SU-DHL-6 (cell line): ENCODE measurements at regions not wholly inside any gene's neighbourhood (a gene's known extent, or its start where the extent isn't known, plus 50 kb on each side); places are given as distances from the start of the nearest gene placed in this dataset.

Experiments used
- H2AFZ ChIP-seq: fragments of 200-600 bp; sonication (generic); 2 replicates; pipeline ENCODE4 v1.6.1; 2014; ENCODE audit warnings: low read depth, mild to moderate bottlenecking, moderate library complexity, mixed read lengths, antibody characterized with exemption, low read length; ENCODE audit not compliant: severe bottlenecking
- H3F3A ChIP-seq: fragments of 200-600 bp; shearing (Covaris generic); 2 replicates; pipeline ENCODE4 v1.6.0; 2016; ENCODE audit warnings: antibody characterized with exemption, mild to moderate bottlenecking; ENCODE audit not compliant: insufficient read depth
- H3K27ac ChIP-seq: fragments of 200-600 bp; sonication (generic); 2 replicates; pipeline ENCODE4 v1.5.1; 2016; ENCODE audit warnings: low read depth, mild to moderate bottlenecking, low read length, moderate library complexity, mixed read lengths
- H3K27me3 ChIP-seq: fragments of 200-600 bp; sonication (generic), shearing (Covaris generic); 2 replicates; pipeline ENCODE4 v1.6.0; 2014; ENCODE audit warnings: mild to moderate bottlenecking, low read length
- H3K36me3 ChIP-seq: fragments of 200-600 bp; sonication (generic); 2 replicates; pipeline ENCODE4 v1.6.1; 2014; ENCODE audit warnings: mild to moderate bottlenecking, low read length, mixed read lengths
- H3K4me2 ChIP-seq: fragments of 300-600, 200-600 bp; shearing (Covaris generic), sonication (generic); 2 replicates; pipeline ENCODE4 v1.6.0; 2014; ENCODE audit warnings: low read length, low read depth, mild to moderate bottlenecking; ENCODE audit not compliant: poor library complexity, severe bottlenecking
- H3K4me3 ChIP-seq: fragments of 200-600 bp; sonication (generic); 2 replicates; pipeline ENCODE4 v1.5.1; 2014; ENCODE audit warnings: antibody characterized with exemption, low read length, mild to moderate bottlenecking, mixed read lengths; ENCODE audit not compliant: insufficient read depth, poor library complexity, severe bottlenecking
- H3K79me2 ChIP-seq: fragments of 200-600 bp; sonication (generic); 2 replicates; pipeline ENCODE4 v1.6.1; 2014; ENCODE audit warnings: mild to moderate bottlenecking, low read length, moderate library complexity; ENCODE audit not compliant: insufficient read depth
- H3K9ac ChIP-seq: fragments of 200-600 bp; sonication (generic); 2 replicates; pipeline ENCODE4 v1.7.0; 2014; ENCODE audit warnings: mild to moderate bottlenecking, low read length
- H3K9me2 ChIP-seq: fragments of 200-600 bp; sonication (generic); replicated peaks from 2 replicates; pipeline ENCODE4 v1.6.1; 2014; ENCODE audit warnings: low read length; ENCODE audit not compliant: insufficient read depth
- H3K9me3 ChIP-seq: fragments of 200-600 bp; sonication (generic); 2 replicates; pipeline ENCODE4 v1.6.1; 2014; ENCODE audit warnings: low read length, mixed read lengths; ENCODE audit not compliant: insufficient read depth
- H4K20me1 ChIP-seq: fragments of 200-600 bp; sonication (generic); 2 replicates; pipeline ENCODE4 v1.6.1; 2014; ENCODE audit warnings: low read depth, mild to moderate bottlenecking, antibody characterized with exemption, low read length, moderate library complexity, mixed read lengths
- CTCF ChIP-seq: fragments of 200-600 bp; sonication (generic); IDR thresholded peaks from one replicate; pipeline ENCODE4 v1.5.1; 2017; ENCODE audit warnings: antibody characterized with exemption, mild to moderate bottlenecking, low read length, moderate library complexity; ENCODE audit not compliant: insufficient read depth, poor library complexity, severe bottlenecking
- EZH2phosphoT487 ChIP-seq: fragments of 200-600 bp; sonication (generic), shearing (Covaris generic); conservative IDR thresholded peaks from 2 replicates; pipeline ENCODE4 v1.6.1; 2018; ENCODE audit warnings: mild to moderate bottlenecking, antibody characterized with exemption, low read length, moderate library complexity, mixed read lengths

GRCh38 chr1:188350104-188350503 is 1521.4 kb downstream of the PLA2G4A start:
- no peaks in the 10 kb centered on the region for H4K20me1 ChIP-seq
- H3K9ac ChIP-seq = no peak overlapping the region
- no peaks in the 10 kb centered on the region for H3F3A ChIP-seq
- no peak overlapping the region for H2AFZ ChIP-seq
- no peaks in the 10 kb centered on the region for H3K79me2 ChIP-seq
- H3K4me3 ChIP-seq = no peak overlapping the region
- 0 out of 2 replicates have a peak, but pooled peaks cover 3% of the 10 kb centered on the region for H3K9me3 ChIP-seq
- no peak overlapping the region for H3K27ac ChIP-seq
- H3K4me2 ChIP-seq = no peak overlapping the region
- no peaks in the 10 kb centered on the region for H3K36me3 ChIP-seq
- TF ChIP-seq CTCF = no peak
- TF ChIP-seq EZH2phosphoT487 = no peak
- H3K27me3 ChIP-seq = no peaks in the 10 kb centered on the region
- H3K9me2 ChIP-seq = no peaks in the 10 kb centered on the region

GRCh38 chr1:188355082-188355481 is 1526.3 kb downstream of the PLA2G4A start:
- no peaks in the 10 kb centered on the region for H3K36me3 ChIP-seq

GRCh38 chr1:188355847-188356246 is 1527.1 kb downstream of the PLA2G4A start:
- Histone ChIP-seq H3K79me2 (no peaks in the 10 kb centered on the region), H3K27ac (no peak overlapping the region), H3K27me3 (no peaks in the 10 kb centered on the region), H2AFZ (no peak overlapping the region), H3K9me3 (0 out of 2 replicates have a peak, but pooled peaks cover 5% of the 10 kb centered on the region), H3K4me3 (no peak overlapping the region), H3K9ac (no peak overlapping the region), H4K20me1 (no peaks in the 10 kb centered on the region), H3F3A (no peaks in the 10 kb centered on the region), H3K4me2 (no peak overlapping the region), H3K36me3 (no peaks in the 10 kb centered on the region), H3K9me2 (no peaks in the 10 kb centered on the region)
- TF ChIP-seq CTCF = no peak

More at GRCh38 chr1:188355082-188355481, 1526.3 kb downstream of the PLA2G4A start:
- Histone ChIP-seq H3K27ac (no peak overlapping the region), H3K27me3 (no peaks in the 10 kb centered on the region), H4K20me1 (no peaks in the 10 kb centered on the region), H3K79me2 (no peaks in the 10 kb centered on the region), H3K9me2 (no peaks in the 10 kb centered on the region), H3K9ac (no peak overlapping the region), H2AFZ (no peak overlapping the region), H3F3A (no peaks in the 10 kb centered on the region), H3K4me3 (no peak overlapping the region), H3K4me2 (no peak overlapping the region), H3K9me3 (0 out of 2 replicates have a peak, but pooled peaks cover 5% of the 10 kb centered on the region)
- no peak for TF ChIP-seq CTCF
- no peak for TF ChIP-seq EZH2phosphoT487
